Uterus (tissue), 2 donors: ENCODE measurements at regions not wholly inside any gene's neighbourhood (a gene's known extent, or its start where the extent isn't known, plus 50 kb on each side); places are given as distances from the start of the nearest gene placed in this dataset.

ENCODE experiments used
- POLR2A ChIP-seq, 2 donors: fragments of 450-650 bp; IDR thresholded peaks; one replicate each; pipeline ENCODE4 v1.6.1; 2016; ENCODE audit warnings: antibody characterized with exemption in 2 of 2, mild to moderate bottlenecking in 1 of 2, moderate library complexity in 1 of 2
- TF ChIP-seq, protein P1 (sequence below), 4 experiments: fragments of 200-600 bp in 2 of 4; fragments of 450-650 bp in 2 of 4; sonication (generic) in 2 of 4; IDR thresholded peaks; one replicate each; pipeline ENCODE4 v1.5.1; 2016 to 2019; ENCODE audit warnings: antibody characterized with exemption in 4 of 4, mild to moderate bottlenecking in 2 of 4, moderate library complexity in 1 of 4

DNA sequence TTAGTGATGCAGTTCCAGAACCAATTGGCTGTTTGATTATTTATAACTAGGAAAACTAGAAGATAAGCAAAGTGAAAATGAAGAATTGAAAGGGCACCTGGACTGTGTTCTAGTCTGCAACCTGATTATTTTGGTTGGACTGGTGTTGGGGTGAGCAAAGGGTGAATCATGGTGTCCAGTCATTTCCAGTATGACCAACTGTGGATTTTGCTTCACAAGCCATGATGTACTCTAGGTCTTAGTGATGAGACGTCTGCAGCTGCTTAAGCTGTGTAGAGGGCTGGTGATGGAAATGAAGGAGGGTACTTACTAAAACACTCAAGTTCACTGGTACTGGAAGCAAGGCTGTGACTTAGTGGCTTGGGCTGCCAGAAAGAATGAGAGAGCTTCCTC lies 193.2 kb upstream of the FRMD6 start:
- TF ChIP-seq POLR2A (IDR thresholded peaks at IDR 0.05) = no peak
- TF ChIP-seq, protein P1, sequence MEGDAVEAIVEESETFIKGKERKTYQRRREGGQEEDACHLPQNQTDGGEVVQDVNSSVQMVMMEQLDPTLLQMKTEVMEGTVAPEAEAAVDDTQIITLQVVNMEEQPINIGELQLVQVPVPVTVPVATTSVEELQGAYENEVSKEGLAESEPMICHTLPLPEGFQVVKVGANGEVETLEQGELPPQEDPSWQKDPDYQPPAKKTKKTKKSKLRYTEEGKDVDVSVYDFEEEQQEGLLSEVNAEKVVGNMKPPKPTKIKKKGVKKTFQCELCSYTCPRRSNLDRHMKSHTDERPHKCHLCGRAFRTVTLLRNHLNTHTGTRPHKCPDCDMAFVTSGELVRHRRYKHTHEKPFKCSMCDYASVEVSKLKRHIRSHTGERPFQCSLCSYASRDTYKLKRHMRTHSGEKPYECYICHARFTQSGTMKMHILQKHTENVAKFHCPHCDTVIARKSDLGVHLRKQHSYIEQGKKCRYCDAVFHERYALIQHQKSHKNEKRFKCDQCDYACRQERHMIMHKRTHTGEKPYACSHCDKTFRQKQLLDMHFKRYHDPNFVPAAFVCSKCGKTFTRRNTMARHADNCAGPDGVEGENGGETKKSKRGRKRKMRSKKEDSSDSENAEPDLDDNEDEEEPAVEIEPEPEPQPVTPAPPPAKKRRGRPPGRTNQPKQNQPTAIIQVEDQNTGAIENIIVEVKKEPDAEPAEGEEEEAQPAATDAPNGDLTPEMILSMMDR (IDR thresholded peaks at IDR 0.05) = no peak
